HG03432 (cell line): ENCODE measurements at regions not wholly inside any gene's neighbourhood (a gene's known extent, or its start where the extent isn't known, plus 50 kb on each side); places are given as distances from the start of the nearest gene placed in this dataset.

Source experiments
- ATAC-seq: cut with Tn5 transposase; IDR thresholded peaks from one replicate; pipeline ENCODE4 v1.9.1; 2021; ENCODE audit warnings: mild to moderate bottlenecking, moderate library complexity; ENCODE audit not compliant: unreplicated experiment

- ATAC-seq: no peak
These were observed 56.2 kb upstream of the MYCBP2 start for GRCh38 chr13:77383097-77383496.

GRCh38 chr13:77381059-77381458, 54.2 kb upstream of the MYCBP2 start:
- ATAC-seq: no peak

- ATAC-seq: no peak
These were observed 52.6 kb upstream of the MYCBP2 start for GRCh38 chr13:77379508-77379907.

- no peak for ATAC-seq
These were observed 51.8 kb upstream of the MYCBP2 start for GRCh38 chr13:77378662-77379061.

- no peak for ATAC-seq
These were observed 50.1 kb upstream of the MYCBP2 start for GRCh38 chr13:77377016-77377415.
